ENCODE measurements at regions not wholly inside any gene's neighbourhood (a gene's known extent, or its start where the extent isn't known, plus 50 kb on each side); places are given as distances from the start of the nearest gene placed in this dataset.

DNA sequence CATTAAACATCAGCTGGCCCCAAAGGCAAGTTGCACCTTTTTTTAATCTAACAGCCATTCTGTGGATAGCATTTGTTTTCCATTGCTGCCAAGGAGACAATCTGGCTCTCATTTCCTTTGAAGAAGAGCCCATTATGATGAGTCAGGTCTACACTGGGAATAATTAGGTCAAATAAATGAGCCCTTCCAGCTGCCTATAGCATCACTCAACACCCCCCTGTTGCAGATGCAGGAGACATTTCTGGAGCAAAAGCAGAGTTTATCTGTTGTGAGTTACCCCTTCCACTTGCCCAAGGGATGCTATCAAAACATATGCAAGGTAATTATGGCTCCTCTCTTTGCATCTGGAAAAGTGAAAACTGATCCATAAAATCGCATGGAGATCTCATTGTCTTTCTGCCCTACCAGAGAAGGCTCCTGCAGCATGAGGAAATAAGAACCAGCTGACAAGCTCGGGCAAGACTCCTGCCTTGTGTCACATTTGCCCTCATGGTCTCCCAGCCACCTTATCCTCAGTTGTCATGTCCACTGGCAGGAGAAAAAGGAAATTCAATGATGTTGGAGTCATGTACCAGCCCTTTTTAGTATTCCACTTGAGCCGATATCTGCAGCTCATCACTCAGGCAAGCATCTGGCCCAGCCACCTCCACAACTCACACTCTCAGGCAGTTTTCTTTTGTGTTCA, 135.9 kb downstream of the SLC30A10 start:
- Histone ChIP-seq H3K79me2 (ENCODE audit: insufficient read depth, low read length) (no peaks in the 10 kb centered on the region), H4K20me1 (ENCODE audit: control insufficient read depth, insufficient read depth, insufficient read length) (no peaks in the 10 kb centered on the region), H4K8ac (replicated peaks; ENCODE audit: insufficient read length, low read depth, low read length) (no peak overlapping the region), H3K56ac (ENCODE audit: insufficient read length, low read depth, low read length) (no peak overlapping the region), H3K27me3 (ENCODE audit: insufficient read depth, low read length) (no peaks in the 10 kb centered on the region), H2BK12ac (ENCODE audit: insufficient read length, low read depth, low read length) (no peak overlapping the region), H2BK120ac (ENCODE audit: low read depth, low read length, poor library complexity, severe bottlenecking) (no peak overlapping the region), H4K91ac (ENCODE audit: insufficient read length, low read depth, low read length) (no peak overlapping the region), H3K4me2 (ENCODE audit: insufficient read depth, insufficient read length, low read length) (no peak overlapping the region), H3T11ph (ENCODE audit: low read length) (no peak overlapping the region), H3K4ac (ENCODE audit: low read depth, low read length) (no peak overlapping the region), H3K14ac (ENCODE audit: insufficient read depth, low read length) (no peak overlapping the region), H4K5ac (ENCODE audit: insufficient read length, low read depth, low read length) (no peak overlapping the region), H3K23me2 (ENCODE audit: insufficient read length, low read depth, low read length, poor library complexity, severe bottlenecking) (no peaks in the 10 kb centered on the region), H3K27ac (ENCODE audit: insufficient read length, low read depth, low read length) (no peak overlapping the region), H3K9me3 (ENCODE audit: control insufficient read depth, low read depth, low read length) (no peaks in the 10 kb centered on the region), H3K79me1 (ENCODE audit: insufficient read depth, low read depth, low read length, poor library complexity, severe bottlenecking) (no peaks in the 10 kb centered on the region), H2BK15ac (ENCODE audit: low read depth, low read length) (no peak overlapping the region), H2BK5ac (ENCODE audit: insufficient read length, low read length) (no peak overlapping the region), H2AK5ac (ENCODE audit: insufficient read length, low read length) (no peak overlapping the region), H2AFZ (ENCODE audit: low read length) (no peak overlapping the region), H3K4me1 (ENCODE audit: insufficient read depth, low read length) (0 out of 2 replicates have a peak, but pooled peaks cover 2% of the 10 kb centered on the region), H3K23ac (ENCODE audit: insufficient read length, low read depth, low read length) (no peak overlapping the region), H3K9ac (ENCODE audit: extremely low read depth, insufficient read length, low read length) (no peak overlapping the region), H3K18ac (ENCODE audit: insufficient read length, low read depth, low read length) (no peak overlapping the region), H2BK20ac (ENCODE audit: low read depth, low read length, poor library complexity, severe bottlenecking) (no peak overlapping the region)
- no peak overlapping the region for H3K27ac Mint-ChIP-seq
- TF ChIP-seq CTCF (conservative IDR thresholded peaks at IDR 0.05) = no peak
- no peak overlapping the region for H3K4me3 Mint-ChIP-seq
- DNase-seq = no peak
- no peaks in the 10 kb centered on the region; a peak in 1 of 5 replicates for H3K9me3 Mint-ChIP-seq
- no peaks in the 10 kb centered on the region for H3K27me3 Mint-ChIP-seq (ENCODE audit: low read depth)
- H3K4me1 Mint-ChIP-seq = peaks cover 6 to 15% of the 10 kb centered on the region in 2 experiments
- H3K36me3 Mint-ChIP-seq (ENCODE audit: insufficient read depth in 1 of 3, low read depth in 3 of 3) = no peaks in the 10 kb centered on the region
- no CpG with 5 or more reads among the region's 3 CpGs for WGBS (ENCODE audit: extremely low coverage, insufficient read length, low lambda C conversion rate)

Measured in H9 (cell line).